Sigmoid colon (tissue), 4 donors: ENCODE measurements at regions not wholly inside any gene's neighbourhood (a gene's known extent, or its start where the extent isn't known, plus 50 kb on each side); places are given as distances from the start of the nearest gene placed in this dataset.

Experiments
- POLR2A ChIP-seq, 2 donors: fragments of 450-650 bp; IDR thresholded peaks; one replicate each; pipeline ENCODE4 v1.6.1; 2016; ENCODE audit warnings: antibody characterized with exemption in 2 of 2, mild to moderate bottlenecking in 2 of 2, moderate library complexity in 2 of 2
- POLR2AphosphoS5 ChIP-seq, 4 donors: sonication (generic); formaldehyde crosslinking; IDR thresholded peaks; one replicate each; pipeline ENCODE4 v1.6.1; 2017; ENCODE audit warnings: antibody characterized with exemption in 4 of 4
- TF ChIP-seq, protein P1 (sequence below), 4 experiments: fragments of 450-650 bp in 3 of 4; fragments of 200-600 bp in 1 of 4; IDR thresholded peaks; one replicate each; pipeline ENCODE4 v1.5.1; 2016 to 2019; ENCODE audit warnings: antibody characterized with exemption in 4 of 4, mild to moderate bottlenecking in 3 of 4, moderate library complexity in 2 of 4

DNA sequence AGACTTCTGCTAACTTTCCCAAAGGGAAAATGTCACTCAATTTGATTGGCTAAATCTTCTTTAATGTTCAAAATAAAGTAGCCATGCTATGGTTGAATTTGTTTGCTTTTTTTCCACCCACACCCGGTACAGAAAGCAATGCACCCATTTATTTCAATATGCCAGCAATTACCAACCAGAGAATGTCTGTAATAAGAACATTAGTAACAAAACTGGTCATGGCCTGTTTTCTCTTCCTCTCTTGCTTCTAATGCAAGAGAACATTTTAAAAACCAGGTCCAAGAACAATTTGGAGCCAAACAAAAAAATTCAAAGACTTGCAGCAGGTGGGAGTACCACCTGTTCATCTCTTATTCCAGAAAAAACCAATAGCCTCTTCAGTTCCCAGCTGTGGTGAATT is 1108.8 kb upstream of the PCDH20 start:
- TF ChIP-seq POLR2A (IDR thresholded peaks at IDR 0.05): no peak
- TF ChIP-seq, protein P1, sequence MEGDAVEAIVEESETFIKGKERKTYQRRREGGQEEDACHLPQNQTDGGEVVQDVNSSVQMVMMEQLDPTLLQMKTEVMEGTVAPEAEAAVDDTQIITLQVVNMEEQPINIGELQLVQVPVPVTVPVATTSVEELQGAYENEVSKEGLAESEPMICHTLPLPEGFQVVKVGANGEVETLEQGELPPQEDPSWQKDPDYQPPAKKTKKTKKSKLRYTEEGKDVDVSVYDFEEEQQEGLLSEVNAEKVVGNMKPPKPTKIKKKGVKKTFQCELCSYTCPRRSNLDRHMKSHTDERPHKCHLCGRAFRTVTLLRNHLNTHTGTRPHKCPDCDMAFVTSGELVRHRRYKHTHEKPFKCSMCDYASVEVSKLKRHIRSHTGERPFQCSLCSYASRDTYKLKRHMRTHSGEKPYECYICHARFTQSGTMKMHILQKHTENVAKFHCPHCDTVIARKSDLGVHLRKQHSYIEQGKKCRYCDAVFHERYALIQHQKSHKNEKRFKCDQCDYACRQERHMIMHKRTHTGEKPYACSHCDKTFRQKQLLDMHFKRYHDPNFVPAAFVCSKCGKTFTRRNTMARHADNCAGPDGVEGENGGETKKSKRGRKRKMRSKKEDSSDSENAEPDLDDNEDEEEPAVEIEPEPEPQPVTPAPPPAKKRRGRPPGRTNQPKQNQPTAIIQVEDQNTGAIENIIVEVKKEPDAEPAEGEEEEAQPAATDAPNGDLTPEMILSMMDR (IDR thresholded peaks at IDR 0.05): no peak
- no peak for TF ChIP-seq POLR2AphosphoS5 (IDR thresholded peaks at IDR 0.05)
